Stimulated activated naive B cell treated with anti-CD40 and anti-IgM and Interleukin-4, amounts not matched to agents 10 μg/mL and 1 μg/mL and 100 μg/mL, for 72 hours (primary cell): ENCODE measurements at regions not wholly inside any gene's neighbourhood (a gene's known extent, or its start where the extent isn't known, plus 50 kb on each side); places are given as distances from the start of the nearest gene placed in this dataset.

Experiments
- ATAC-seq, 2 donors: fragments of 150-1000 bp; cut with Tn5 transposase; replicated peaks; 2 replicates each; pipeline ENCODE4 v1.10.0; 2021; ENCODE audit warnings: moderate library complexity in 1 of 2
- DNase-seq: peaks from one replicate; pipeline ENCODE4 v3.0.0; 2021
- H3K27ac Mint-ChIP-seq: one replicate; pipeline ENCODE4 v1.8.0; 2022; ENCODE audit warnings: mild to moderate bottlenecking, mixed read lengths
- H3K27me3 Mint-ChIP-seq, 2 donors: one replicate each; pipeline ENCODE4 v1.8.0; 2022; ENCODE audit warnings: mixed read lengths in 2 of 2
- H3K36me3 Mint-ChIP-seq, 2 donors: one replicate each; pipeline ENCODE4 v1.8.0; 2022; ENCODE audit warnings: mixed read lengths in 2 of 2, mild to moderate bottlenecking in 1 of 2
- H3K4me1 Mint-ChIP-seq, 2 donors: one replicate each; pipeline ENCODE4 v1.8.0; 2022; ENCODE audit warnings: mixed read lengths in 2 of 2, mild to moderate bottlenecking in 1 of 2
- H3K4me3 Mint-ChIP-seq, 2 donors: one replicate each; pipeline ENCODE4 v1.8.0; 2022; ENCODE audit warnings: mild to moderate bottlenecking in 2 of 2, mixed read lengths in 2 of 2, moderate library complexity in 1 of 2
- H3K9me3 Mint-ChIP-seq, 2 donors: one replicate each; pipeline ENCODE4 v1.8.0; 2022; ENCODE audit warnings: mixed read lengths in 2 of 2, mild to moderate bottlenecking in 1 of 2

GRCh38 chr9:126049088-126049487, 277.5 kb upstream of the MVB12B start:
- DNase-seq (no peak), ATAC-seq (no peak)
- peaks cover 7 to 10% of the 10 kb centered on the region in 2 donors for H3K36me3 Mint-ChIP-seq
- H3K4me3 Mint-ChIP-seq, result no peak overlapping the region
- no peak overlapping the region for H3K27ac Mint-ChIP-seq
- H3K4me1 Mint-ChIP-seq, result no peaks in the 10 kb centered on the region
- peaks cover 9 to 11% of the 10 kb centered on the region in 2 donors for H3K9me3 Mint-ChIP-seq
- peaks cover 37 to 67% of the 10 kb centered on the region in 2 donors for H3K27me3 Mint-ChIP-seq

- Mint-ChIP-seq H3K36me3 (peaks cover 5 to 10% of the 10 kb centered on the region in 2 donors), H3K4me3 (no peak overlapping the region), H3K4me1 (no peaks in the 10 kb centered on the region), H3K27ac (no peak overlapping the region), H3K27me3 (peaks cover 35 to 64% of the 10 kb centered on the region in 2 donors), H3K9me3 (peaks cover 9% of the 10 kb centered on the region in 2 donors)
- ATAC-seq (no peak), DNase-seq (no peak)
These were observed 276.6 kb upstream of the MVB12B start for GRCh38 chr9:126049896-126050604.

- no peak overlapping the region for H3K4me3 Mint-ChIP-seq
- DNase-seq, result no peak
- H3K27ac Mint-ChIP-seq, result no peak overlapping the region
- H3K4me1 Mint-ChIP-seq, result no peaks in the 10 kb centered on the region
- H3K9me3 Mint-ChIP-seq, result peaks cover 9% of the 10 kb centered on the region in 2 donors
- peaks cover 34 to 64% of the 10 kb centered on the region in 2 donors for H3K27me3 Mint-ChIP-seq
- peaks cover 5 to 10% of the 10 kb centered on the region in 2 donors for H3K36me3 Mint-ChIP-seq
- ATAC-seq, result no peak
These were observed 276.0 kb upstream of the MVB12B start for GRCh38 chr9:126050605-126050990.

- H3K36me3 Mint-ChIP-seq, result peaks cover 0 to 3% of the 10 kb centered on the region in 2 donors
- H3K4me3 Mint-ChIP-seq, result no peak overlapping the region
- H3K27me3 Mint-ChIP-seq, result peaks cover 26 to 54% of the 10 kb centered on the region in 2 donors
- H3K9me3 Mint-ChIP-seq, result peaks cover 2% of the 10 kb centered on the region in 2 donors
- no peaks in the 10 kb centered on the region for H3K4me1 Mint-ChIP-seq
- DNase-seq (no peak), ATAC-seq (no peak)
- H3K27ac Mint-ChIP-seq, result no peak overlapping the region
These were observed 275.0 kb upstream of the MVB12B start for GRCh38 chr9:126051446-126052130.

- peaks cover 23 to 47% of the 10 kb centered on the region in 2 donors for H3K27me3 Mint-ChIP-seq
- DNase-seq (no peak), ATAC-seq (no peak)
- H3K4me3 Mint-ChIP-seq, result no peak overlapping the region
- H3K4me1 Mint-ChIP-seq, result no peaks in the 10 kb centered on the region
- no peak overlapping the region for H3K27ac Mint-ChIP-seq
- H3K9me3 Mint-ChIP-seq, result no peaks in the 10 kb centered on the region
- no peaks in the 10 kb centered on the region for H3K36me3 Mint-ChIP-seq
These were observed 273.8 kb upstream of the MVB12B start for GRCh38 chr9:126052791-126053190.

GRCh38 chr9:126053913-126054312, 272.7 kb upstream of the MVB12B start:
- DNase-seq (no peak), ATAC-seq (no peak)
- Mint-ChIP-seq H3K9me3 (no peaks in the 10 kb centered on the region), H3K4me3 (no peak overlapping the region), H3K27me3 (peaks cover 24 to 47% of the 10 kb centered on the region in 2 donors), H3K27ac (no peak overlapping the region), H3K4me1 (no peaks in the 10 kb centered on the region), H3K36me3 (no peaks in the 10 kb centered on the region)

- ATAC-seq (no peak), DNase-seq (no peak)
- Mint-ChIP-seq H3K36me3 (no peaks in the 10 kb centered on the region), H3K27ac (no peak overlapping the region), H3K4me3 (no peak overlapping the region), H3K4me1 (no peaks in the 10 kb centered on the region), H3K9me3 (no peaks in the 10 kb centered on the region), H3K27me3 (peaks cover 34 to 49% of the 10 kb centered on the region in 2 donors)
These were observed 271.1 kb upstream of the MVB12B start for GRCh38 chr9:126055381-126055985.

- no peak for DNase-seq
These were observed 270.2 kb upstream of the MVB12B start for GRCh38 chr9:126056312-126057021.

GRCh38 chr9:126057121-126057825, 269.4 kb upstream of the MVB12B start:
- Mint-ChIP-seq H3K27me3 (peaks cover 40 to 47% of the 10 kb centered on the region in 2 donors), H3K4me3 (no peak overlapping the region), H3K4me1 (no peaks in the 10 kb centered on the region), H3K27ac (no peak overlapping the region), H3K9me3 (no peaks in the 10 kb centered on the region), H3K36me3 (no peaks in the 10 kb centered on the region)
- no peak for DNase-seq
- ATAC-seq, result no peak

More at GRCh38 chr9:126056312-126057021, 270.2 kb upstream of the MVB12B start:
- no peak for ATAC-seq
- no peak overlapping the region for H3K4me3 Mint-ChIP-seq
- no peaks in the 10 kb centered on the region for H3K4me1 Mint-ChIP-seq
- no peaks in the 10 kb centered on the region for H3K36me3 Mint-ChIP-seq
- no peaks in the 10 kb centered on the region for H3K9me3 Mint-ChIP-seq
- H3K27ac Mint-ChIP-seq, result no peak overlapping the region
- H3K27me3 Mint-ChIP-seq, result peaks cover 34 to 47% of the 10 kb centered on the region in 2 donors

GRCh38 chr9:126058011-126058531, 268.6 kb upstream of the MVB12B start:
- no peak overlapping the region for H3K4me3 Mint-ChIP-seq
- no peak overlapping the region for H3K27ac Mint-ChIP-seq
- DNase-seq (no peak), ATAC-seq (no peak)
- peaks cover 37 to 39% of the 10 kb centered on the region in 2 donors for H3K27me3 Mint-ChIP-seq
- no peaks in the 10 kb centered on the region for H3K9me3 Mint-ChIP-seq
- no peaks in the 10 kb centered on the region for H3K36me3 Mint-ChIP-seq
- no peaks in the 10 kb centered on the region for H3K4me1 Mint-ChIP-seq

- H3K4me1 Mint-ChIP-seq, result no peaks in the 10 kb centered on the region
- no peak overlapping the region for H3K4me3 Mint-ChIP-seq
- peaks cover 32 to 34% of the 10 kb centered on the region in 2 donors for H3K27me3 Mint-ChIP-seq
- no peaks in the 10 kb centered on the region for H3K9me3 Mint-ChIP-seq
- H3K27ac Mint-ChIP-seq, result no peak overlapping the region
- no peak for DNase-seq
- H3K36me3 Mint-ChIP-seq, result no peaks in the 10 kb centered on the region
- ATAC-seq, result no peak
These were observed 268.0 kb upstream of the MVB12B start for GRCh38 chr9:126058591-126058990.

- DNase-seq (no peak), ATAC-seq (no peak)
- H3K27ac Mint-ChIP-seq, result no peak overlapping the region
- H3K9me3 Mint-ChIP-seq, result no peaks in the 10 kb centered on the region
- H3K27me3 Mint-ChIP-seq, result peaks cover 25 to 34% of the 10 kb centered on the region in 2 donors
- no peaks in the 10 kb centered on the region for H3K4me1 Mint-ChIP-seq
- H3K36me3 Mint-ChIP-seq, result no peaks in the 10 kb centered on the region
- no peak overlapping the region for H3K4me3 Mint-ChIP-seq
These were observed 265.1 kb upstream of the MVB12B start for GRCh38 chr9:126061575-126061974.

GRCh38 chr9:126062158-126062886, 264.3 kb upstream of the MVB12B start:
- DNase-seq (no peak), ATAC-seq (no peak)
- peaks cover 25 to 35% of the 10 kb centered on the region in 2 donors for H3K27me3 Mint-ChIP-seq
- no peaks in the 10 kb centered on the region for H3K9me3 Mint-ChIP-seq
- no peaks in the 10 kb centered on the region for H3K4me1 Mint-ChIP-seq
- H3K36me3 Mint-ChIP-seq, result no peaks in the 10 kb centered on the region
- no peak overlapping the region for H3K27ac Mint-ChIP-seq
- H3K4me3 Mint-ChIP-seq, result no peak overlapping the region
